ENCODE measurements at regions not wholly inside any gene's neighbourhood (a gene's known extent, or its start where the extent isn't known, plus 50 kb on each side); places are given as distances from the start of the nearest gene placed in this dataset.

DNA sequence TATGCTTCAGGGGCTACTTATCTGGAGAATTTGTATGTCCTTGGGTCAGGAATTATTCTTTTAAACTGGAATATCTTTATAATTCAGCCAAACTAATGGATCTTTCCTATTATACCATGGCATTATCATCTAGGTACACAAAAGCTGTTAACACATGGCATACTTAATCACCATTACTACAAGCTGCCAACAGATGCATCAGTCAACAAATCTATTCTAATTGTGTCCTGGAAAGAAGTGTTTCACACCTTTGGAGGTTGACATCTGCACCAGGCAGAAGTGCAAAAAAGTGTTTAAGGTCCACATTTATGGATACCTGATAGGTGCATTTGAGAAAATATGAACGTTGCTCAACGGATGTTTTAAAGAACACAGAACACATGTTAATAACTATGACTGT, 470.2 kb upstream of the ADGRL2 start:
- no peak overlapping the region for H3K4me3 ChIP-seq (replicated peaks; ENCODE audit: insufficient read depth, low read length)
- DNase-seq (ENCODE audit: low read depth in 1 of 2, low spot score in 1 of 2) = no peak
- H3K27ac ChIP-seq (replicated peaks) = no peak overlapping the region
- H3K27me3 ChIP-seq (ENCODE audit: insufficient read depth, poor library complexity, severe bottlenecking) = no peaks in the 10 kb centered on the region
- TF ChIP-seq POLR2AphosphoS5 (IDR thresholded peaks at IDR 0.05; ENCODE audit: low read depth) = no peak
- no peak for TF ChIP-seq SPI1 (IDR thresholded peaks at IDR 0.05; ENCODE audit: borderline replicate concordance, low read depth)
- no peak for TF ChIP-seq REST (IDR thresholded peaks at IDR 0.05; ENCODE audit: insufficient replicate concordance, low read depth)
- TF ChIP-seq GABPA (IDR thresholded peaks at IDR 0.05; ENCODE audit: low read depth) = no peak
- TF ChIP-seq, protein P1, sequence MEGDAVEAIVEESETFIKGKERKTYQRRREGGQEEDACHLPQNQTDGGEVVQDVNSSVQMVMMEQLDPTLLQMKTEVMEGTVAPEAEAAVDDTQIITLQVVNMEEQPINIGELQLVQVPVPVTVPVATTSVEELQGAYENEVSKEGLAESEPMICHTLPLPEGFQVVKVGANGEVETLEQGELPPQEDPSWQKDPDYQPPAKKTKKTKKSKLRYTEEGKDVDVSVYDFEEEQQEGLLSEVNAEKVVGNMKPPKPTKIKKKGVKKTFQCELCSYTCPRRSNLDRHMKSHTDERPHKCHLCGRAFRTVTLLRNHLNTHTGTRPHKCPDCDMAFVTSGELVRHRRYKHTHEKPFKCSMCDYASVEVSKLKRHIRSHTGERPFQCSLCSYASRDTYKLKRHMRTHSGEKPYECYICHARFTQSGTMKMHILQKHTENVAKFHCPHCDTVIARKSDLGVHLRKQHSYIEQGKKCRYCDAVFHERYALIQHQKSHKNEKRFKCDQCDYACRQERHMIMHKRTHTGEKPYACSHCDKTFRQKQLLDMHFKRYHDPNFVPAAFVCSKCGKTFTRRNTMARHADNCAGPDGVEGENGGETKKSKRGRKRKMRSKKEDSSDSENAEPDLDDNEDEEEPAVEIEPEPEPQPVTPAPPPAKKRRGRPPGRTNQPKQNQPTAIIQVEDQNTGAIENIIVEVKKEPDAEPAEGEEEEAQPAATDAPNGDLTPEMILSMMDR (IDR thresholded peaks at IDR 0.05; ENCODE audit: insufficient read depth, low read length) = no peak

DNA sequence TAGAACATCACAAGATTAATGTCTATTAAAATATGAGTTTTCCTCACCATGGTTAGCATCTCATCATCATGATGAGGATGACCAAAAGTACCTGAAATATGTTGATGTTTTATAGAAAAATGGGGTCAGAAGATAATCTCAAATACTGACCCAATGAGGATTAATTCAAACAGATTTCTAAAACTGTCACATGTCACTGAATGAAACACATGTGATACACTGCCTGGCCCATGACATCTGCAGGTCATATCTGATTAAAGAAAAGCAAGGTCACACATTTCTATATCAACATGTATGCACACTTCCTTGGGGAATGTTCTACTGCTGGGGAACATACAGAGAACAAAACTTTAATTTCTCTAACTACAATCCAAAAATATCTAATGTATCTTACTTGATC, 470.6 kb upstream of the ADGRL2 start:
- TF ChIP-seq, protein P1 (IDR thresholded peaks at IDR 0.05; ENCODE audit: insufficient read depth, low read length) = no peak
- no peak for TF ChIP-seq REST (IDR thresholded peaks at IDR 0.05; ENCODE audit: insufficient replicate concordance, low read depth)
- TF ChIP-seq SPI1 (IDR thresholded peaks at IDR 0.05; ENCODE audit: borderline replicate concordance, low read depth) = no peak
- TF ChIP-seq POLR2AphosphoS5 (IDR thresholded peaks at IDR 0.05; ENCODE audit: low read depth) = no peak
- no peak for TF ChIP-seq GABPA (IDR thresholded peaks at IDR 0.05; ENCODE audit: low read depth)
- Histone ChIP-seq H3K4me3 (replicated peaks; ENCODE audit: insufficient read depth, low read length) (no peak overlapping the region), H3K27me3 (ENCODE audit: insufficient read depth, poor library complexity, severe bottlenecking) (no peaks in the 10 kb centered on the region), H3K27ac (replicated peaks) (no peak overlapping the region)
- no peak for DNase-seq (ENCODE audit: low read depth in 1 of 2, low spot score in 1 of 2)

DNA sequence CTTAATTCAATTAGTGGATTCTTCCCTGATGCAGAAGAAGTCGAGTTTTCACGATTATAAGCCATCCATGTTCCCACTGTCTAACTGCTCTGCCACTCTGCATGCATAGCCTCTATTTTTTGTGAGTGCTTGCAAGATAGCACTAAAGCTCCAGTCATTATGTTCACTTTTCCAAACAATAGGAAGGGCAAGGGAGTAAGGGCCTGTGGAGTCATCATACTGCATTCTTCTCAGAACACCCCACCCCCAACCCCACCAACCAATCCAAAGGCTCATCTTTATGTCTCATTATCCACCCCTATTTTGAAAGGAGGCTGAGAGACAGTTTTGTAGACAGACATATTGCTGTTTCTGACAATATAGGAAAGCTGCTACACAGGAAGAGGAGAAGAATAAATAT, 471.7 kb upstream of the ADGRL2 start:
- Histone ChIP-seq H3K27me3 (ENCODE audit: insufficient read depth, poor library complexity, severe bottlenecking) (no peaks in the 10 kb centered on the region), H3K27ac (replicated peaks) (no peak overlapping the region), H3K4me3 (replicated peaks; ENCODE audit: insufficient read depth, low read length) (no peak overlapping the region)
- no peak for TF ChIP-seq REST (IDR thresholded peaks at IDR 0.05; ENCODE audit: insufficient replicate concordance, low read depth)
- TF ChIP-seq GABPA (IDR thresholded peaks at IDR 0.05; ENCODE audit: low read depth) = no peak
- TF ChIP-seq, protein P1 (IDR thresholded peaks at IDR 0.05; ENCODE audit: insufficient read depth, low read length) = no peak
- TF ChIP-seq POLR2AphosphoS5 (IDR thresholded peaks at IDR 0.05; ENCODE audit: low read depth) = no peak
- TF ChIP-seq SPI1 (IDR thresholded peaks at IDR 0.05; ENCODE audit: borderline replicate concordance, low read depth) = no peak
- DNase-seq (ENCODE audit: low read depth in 1 of 2, low spot score in 1 of 2) = no peak
